ENCODE measurements at regions not wholly inside any gene's neighbourhood (a gene's known extent, or its start where the extent isn't known, plus 50 kb on each side); places are given as distances from the start of the nearest gene placed in this dataset.

GRCh38 chr9:115276621-115277020 is 158.7 kb upstream of the TNC start:
- TF ChIP-seq CTCF (IDR thresholded peaks at IDR 0.05) (no peak), POLR2A (IDR thresholded peaks at IDR 0.05) (no peak)
